HG02763 (cell line): ENCODE measurements at regions not wholly inside any gene's neighbourhood (a gene's known extent, or its start where the extent isn't known, plus 50 kb on each side); places are given as distances from the start of the nearest gene placed in this dataset.

Experiments used
- ATAC-seq: cut with Tn5 transposase; IDR thresholded peaks from one replicate; pipeline ENCODE4 v1.9.1; 2021; ENCODE audit warnings: mild to moderate bottlenecking, moderate library complexity; ENCODE audit not compliant: unreplicated experiment

GRCh38 chr2:153106802-153107477 is 371.6 kb downstream of the RPRM start:
- no peak for ATAC-seq

DNA sequence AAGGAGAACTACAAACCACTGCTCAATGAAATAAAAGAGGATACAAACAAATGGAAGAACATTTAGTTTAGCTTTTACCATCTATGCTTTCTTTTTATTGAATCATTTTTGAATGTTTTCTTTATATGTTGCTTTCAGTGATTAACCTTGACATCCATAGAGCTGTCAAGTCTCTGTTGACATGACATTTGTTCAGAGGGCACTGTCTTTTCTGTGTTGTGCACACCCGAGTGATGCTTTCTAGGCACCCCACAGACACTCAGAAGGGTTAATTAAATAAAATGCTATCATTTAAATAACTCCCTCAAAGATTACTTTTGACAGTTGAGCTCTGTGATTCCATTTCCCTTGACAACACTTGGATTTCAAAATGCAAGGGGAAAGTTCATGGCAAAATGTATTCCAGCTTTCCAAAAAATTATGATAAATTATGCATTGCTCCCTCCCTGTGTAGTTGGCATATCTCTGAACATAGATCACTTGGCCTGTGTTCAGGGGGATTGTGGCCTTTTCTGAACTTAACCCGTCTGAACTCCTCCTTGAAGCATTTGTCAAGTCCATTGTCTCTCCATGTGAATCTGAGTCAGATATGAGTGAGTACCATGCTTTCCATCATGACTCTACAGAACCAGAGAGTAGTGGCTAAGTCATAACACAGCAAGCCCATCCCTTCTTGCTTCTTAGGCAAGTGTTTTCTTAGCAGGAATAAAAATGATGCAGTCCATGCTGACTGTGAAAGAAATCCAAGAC is 372.6 kb downstream of the RPRM start:
- no peak for ATAC-seq

DNA sequence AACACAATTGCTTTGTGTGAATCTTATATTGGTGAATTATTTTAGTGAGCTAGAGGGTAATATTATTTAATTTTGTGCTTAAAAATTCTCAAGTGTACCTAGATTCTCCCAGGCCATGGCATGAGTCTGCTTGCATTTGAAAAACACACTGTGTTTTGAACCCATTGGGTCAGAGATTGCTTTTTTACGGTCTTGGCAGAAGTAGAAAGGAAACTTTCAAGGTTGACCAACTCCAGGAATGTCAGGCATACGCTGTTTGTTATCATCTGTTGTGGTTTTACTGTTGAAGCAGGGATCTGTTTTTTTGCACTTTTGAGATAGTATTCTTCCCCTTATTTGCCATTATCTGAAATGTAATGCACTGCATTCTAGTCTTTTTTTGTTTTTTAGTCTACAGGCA is 377.4 kb downstream of the RPRM start:
- ATAC-seq: no peak

DNA sequence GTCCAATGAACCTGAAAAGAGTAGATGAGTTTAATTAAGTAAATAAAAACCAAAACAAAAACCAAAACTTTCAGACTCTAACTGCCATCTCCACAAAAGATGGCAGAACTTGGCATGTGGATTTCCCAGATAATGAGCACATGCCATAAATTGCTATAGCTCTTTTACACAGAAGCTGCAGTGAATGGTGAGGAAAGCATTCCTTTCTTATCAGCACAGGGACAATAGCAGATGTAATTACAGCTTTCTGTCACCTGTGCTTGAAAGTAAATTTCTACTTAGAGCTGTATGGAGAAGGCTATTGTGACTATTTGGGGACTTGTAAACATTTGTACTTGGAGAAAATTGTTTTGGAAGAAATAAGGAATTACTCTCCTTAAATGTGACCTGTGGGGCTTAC is 378.4 kb downstream of the RPRM start:
- ATAC-seq: no peak

DNA sequence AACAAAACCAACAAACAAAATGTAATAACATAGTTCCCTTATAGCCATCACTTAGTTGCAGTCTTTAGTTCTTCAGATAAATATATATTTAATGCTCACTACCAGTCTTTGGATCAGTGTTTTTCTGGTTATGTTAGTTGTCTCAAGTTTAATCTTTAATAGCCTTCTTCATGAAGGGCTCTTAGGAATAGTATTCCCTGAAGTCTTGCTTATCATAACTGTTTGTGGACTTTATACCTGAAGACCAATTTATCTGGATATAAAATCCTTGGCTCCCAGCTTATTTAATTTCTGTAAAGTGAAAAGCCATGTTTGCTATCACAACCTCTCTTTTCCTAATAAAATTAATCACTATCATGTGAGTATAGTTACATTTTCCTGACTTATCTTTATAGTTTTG is 379.7 kb downstream of the ARL6IP6 start:
- no peak for ATAC-seq

DNA sequence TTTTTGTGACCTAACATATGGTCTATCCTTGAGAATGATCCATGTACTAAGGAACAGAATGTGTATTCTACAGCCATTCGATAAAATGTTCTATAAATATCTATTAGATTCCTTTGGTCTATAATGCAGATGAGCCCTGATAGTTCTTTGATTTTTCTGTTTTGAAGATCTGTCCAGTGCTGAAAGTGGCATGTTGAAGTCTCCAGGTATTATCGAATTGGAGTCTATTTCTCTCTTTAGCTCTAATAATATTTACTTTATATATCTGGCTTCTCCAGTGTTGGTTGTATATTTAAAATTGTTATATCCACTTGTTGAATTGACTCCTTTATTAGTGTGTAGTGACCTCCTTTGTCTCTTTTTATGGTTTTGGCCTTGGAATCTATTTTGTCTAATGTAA is 377.9 kb downstream of the ARL6IP6 start:
- no peak for ATAC-seq

DNA sequence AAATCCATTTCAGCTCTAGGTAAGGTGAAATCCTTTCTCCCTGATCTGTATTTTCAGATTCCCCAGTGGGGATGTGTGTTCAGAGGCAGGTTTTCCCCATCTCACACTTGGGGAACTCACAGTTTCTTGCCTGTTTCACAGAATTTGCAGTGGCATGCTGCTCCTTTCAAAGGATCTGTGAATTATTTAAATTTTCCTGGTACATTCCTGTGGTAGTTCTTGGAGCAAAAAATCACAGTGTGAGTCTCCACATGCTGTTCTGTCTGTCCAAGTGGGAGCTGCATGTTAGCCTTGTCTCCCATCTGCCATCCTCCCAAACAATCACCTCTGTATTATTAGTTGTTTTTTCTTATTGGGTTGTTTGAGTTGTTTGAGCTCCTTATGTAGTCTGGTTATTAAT is 372.9 kb downstream of the ARL6IP6 start:
- no peak for ATAC-seq

DNA sequence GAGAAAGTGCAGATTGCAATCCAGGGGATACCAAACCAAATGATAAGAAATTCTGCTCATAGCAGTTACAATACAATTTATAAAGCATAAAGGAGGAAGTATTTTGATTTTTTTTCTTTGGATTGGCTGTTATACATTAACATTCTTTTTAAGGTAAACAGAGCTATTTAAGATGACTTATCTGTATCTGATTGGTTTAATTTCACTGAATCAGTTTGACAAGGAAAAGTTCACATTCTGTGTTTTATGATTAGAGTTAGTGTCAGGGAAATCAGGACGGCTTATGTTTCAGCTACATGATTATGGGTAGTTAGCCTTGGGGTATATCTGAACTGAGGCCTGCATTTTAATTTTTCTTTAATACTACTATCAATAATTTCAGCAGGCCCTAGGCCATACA is 360.9 kb downstream of the ARL6IP6 start:
- ATAC-seq: no peak

GRCh38 chr2:153077311-153077710 is 358.9 kb downstream of the ARL6IP6 start:
- ATAC-seq: no peak

- ATAC-seq: no peak
Measured at GRCh38 chr2:153074207-153074606, 355.8 kb downstream of the ARL6IP6 start.

GRCh38 chr2:153072813-153073212 is 354.4 kb downstream of the ARL6IP6 start:
- no peak for ATAC-seq

- no peak for ATAC-seq
Measured at GRCh38 chr2:153072077-153072476, 353.7 kb downstream of the ARL6IP6 start.

- no peak for ATAC-seq
Measured at GRCh38 chr2:153071090-153071489, 352.7 kb downstream of the ARL6IP6 start.

DNA sequence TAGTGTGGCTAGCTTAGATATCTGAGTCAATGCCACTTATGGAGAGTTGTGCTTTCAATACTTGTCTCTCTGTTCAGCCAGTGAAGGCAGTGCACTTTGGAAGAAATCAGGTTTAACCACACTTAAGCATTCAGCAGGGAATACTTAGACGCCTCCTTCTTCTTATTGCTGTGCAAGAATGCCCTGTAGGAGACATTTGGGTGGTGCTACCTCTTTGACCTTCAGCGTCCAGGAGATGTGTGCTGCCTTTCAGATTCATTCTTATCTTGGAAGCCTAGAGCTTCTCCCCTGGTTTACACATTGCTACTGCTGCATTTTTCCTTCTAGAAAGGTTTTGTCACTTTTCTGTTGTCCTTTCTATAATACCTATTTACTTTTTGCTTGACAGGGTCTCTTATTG is 350.5 kb downstream of the ARL6IP6 start:
- ATAC-seq: no peak

GRCh38 chr2:153068052-153068451 is 349.6 kb downstream of the ARL6IP6 start:
- ATAC-seq: no peak

DNA sequence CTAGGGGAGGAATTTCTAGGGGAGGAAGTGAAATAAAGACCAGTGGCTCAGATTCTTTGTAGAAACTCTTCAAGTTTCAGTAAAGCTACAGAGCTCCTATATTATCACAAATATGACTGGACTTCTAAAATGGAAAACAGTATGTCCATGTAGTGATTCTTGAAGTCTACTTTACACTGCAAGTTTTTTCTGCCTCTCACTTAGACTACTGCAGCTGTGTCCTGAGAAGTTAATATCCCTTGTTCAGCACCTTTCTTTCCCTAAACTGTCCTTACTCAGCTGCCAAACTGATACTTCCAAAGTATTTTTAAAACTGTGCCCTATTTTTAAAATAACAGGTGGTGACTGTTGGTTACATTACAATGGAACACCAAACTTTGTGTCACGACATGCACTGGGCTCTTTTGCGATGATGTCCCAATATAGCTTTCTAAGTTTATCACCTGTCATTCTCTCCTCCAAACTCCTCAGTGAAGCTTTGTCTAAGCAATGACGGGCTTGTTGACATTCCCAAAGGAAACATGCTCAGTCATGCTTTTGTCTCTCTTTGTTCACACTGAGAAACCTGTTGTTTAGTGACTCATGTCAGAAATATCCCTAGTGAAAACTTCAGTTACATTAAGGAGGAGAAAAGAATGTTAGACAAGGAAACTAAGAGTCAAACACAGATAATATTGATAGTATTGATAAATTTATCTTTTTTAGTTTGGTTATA is 341.1 kb downstream of the ARL6IP6 start:
- no peak for ATAC-seq

DNA sequence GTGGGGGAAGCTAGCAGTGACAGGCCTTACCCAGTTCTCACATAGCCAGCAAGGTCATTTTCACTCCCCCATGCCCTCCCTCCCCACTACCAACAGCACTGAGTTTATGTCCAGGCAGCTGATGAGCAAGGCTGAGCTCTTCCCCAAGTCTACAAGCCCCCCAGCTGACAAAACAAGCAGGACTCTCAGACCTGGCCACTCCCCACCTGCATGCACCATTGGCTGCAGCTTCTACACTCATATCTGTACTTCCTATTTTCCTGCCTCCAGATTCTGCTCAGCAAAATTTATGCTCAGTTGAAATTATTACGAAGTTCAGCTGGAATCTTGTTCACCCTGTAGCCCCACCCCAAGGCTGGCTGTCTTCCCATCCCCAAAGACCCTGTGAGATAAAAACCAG is 339.3 kb downstream of the ARL6IP6 start:
- no peak for ATAC-seq

DNA sequence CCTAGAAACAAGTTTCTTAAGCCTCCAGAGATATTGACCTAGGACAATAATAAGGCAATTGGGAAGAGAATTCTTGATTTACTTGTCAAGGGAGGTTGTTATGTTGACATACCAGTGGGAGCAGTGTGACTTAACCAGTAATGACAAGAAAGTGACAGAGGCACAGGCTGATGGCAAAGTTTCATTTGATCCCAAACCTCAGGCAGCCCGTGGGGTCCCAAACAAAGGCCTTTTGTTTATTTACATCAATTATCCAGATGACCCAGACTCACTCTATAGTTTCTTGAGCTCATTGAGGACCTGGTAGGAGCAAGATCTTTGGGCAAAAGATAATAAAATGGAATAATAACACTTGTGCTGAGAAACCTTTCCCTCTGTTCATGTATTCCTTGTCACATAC is 336.8 kb downstream of the ARL6IP6 start:
- no peak for ATAC-seq

GRCh38 chr2:153052807-153053559 is 334.6 kb downstream of the ARL6IP6 start:
- no peak for ATAC-seq

- no peak for ATAC-seq
Measured at GRCh38 chr2:153047220-153047619, 328.8 kb downstream of the ARL6IP6 start.

- ATAC-seq: no peak
Measured at GRCh38 chr2:153043385-153043784, 325.0 kb downstream of the ARL6IP6 start.
